ENCODE measurements at regions not wholly inside any gene's neighbourhood (a gene's known extent, or its start where the extent isn't known, plus 50 kb on each side); places are given as distances from the start of the nearest gene placed in this dataset.

DNA sequence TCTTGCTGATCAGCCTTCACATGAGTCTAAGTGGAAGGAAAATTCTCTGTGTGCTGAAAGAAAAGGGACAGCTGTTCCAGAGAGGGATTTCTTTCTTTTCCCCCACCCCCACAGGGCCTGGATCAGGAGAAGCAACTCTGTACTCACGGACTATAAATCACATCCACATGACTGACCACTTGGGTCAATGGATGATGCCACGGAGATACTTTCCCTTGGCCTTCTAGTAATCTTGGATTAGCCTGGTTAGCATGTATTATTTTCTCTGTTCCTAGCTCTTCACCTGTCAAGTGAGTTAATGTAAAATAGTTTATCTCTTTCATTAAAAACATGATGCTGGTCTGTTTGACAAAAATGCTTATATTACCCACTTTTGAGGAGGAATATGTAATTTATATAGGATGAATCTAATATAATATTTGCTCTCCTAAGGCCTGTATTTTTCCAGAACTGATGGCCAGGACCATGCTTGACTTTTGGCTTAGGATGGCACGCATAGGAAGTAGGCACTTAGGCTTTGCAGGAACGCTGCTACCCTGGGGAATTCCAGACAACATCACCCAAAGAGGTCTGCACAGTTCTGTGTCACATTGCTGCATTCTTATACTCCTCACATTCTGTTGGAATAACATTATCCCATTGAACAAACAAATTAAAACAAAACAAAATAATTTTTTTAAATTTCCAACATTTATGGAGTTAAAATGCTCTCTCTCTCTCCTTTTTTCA is 892.1 kb downstream of the TLE1 start:
- Histone ChIP-seq H4K20me1 (no peaks in the 10 kb centered on the region), H3K4me3 (no peak overlapping the region), H3K27ac (no peak overlapping the region), H3K9ac (no peak overlapping the region), H3K27me3 (no peaks in the 10 kb centered on the region), H3K9me3 (no peaks in the 10 kb centered on the region), H3K4me2 (no peak overlapping the region), H3K36me3 (no peaks in the 10 kb centered on the region), H3K4me1 (0 out of 2 replicates have a peak, but pooled peaks cover 2% of the 10 kb centered on the region)
- no peak for TF ChIP-seq Cebpa-rat (IDR thresholded peaks at IDR 0.05)

DNA sequence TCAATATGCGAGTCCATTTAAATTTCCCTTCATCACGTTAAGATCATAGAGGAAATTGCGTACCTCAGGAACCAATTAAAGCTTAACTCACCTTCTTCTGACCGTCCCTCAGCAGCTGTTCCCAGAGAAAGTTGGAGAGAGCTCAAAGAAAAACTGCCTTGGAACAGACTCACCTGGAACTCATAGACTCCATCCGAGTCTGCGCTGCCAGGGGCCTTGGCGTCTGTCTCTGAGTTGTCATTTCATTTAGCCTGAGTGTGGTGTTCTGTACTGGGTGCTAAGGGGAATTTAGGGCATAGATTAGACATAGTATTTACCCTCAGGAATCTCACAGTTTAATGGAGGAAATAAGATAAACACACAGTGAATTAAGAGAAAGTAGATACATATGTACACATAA is 892.7 kb downstream of the TLE1 start:
- no peaks in the 10 kb centered on the region for H3K36me3 ChIP-seq
- no peak overlapping the region for H3K9ac ChIP-seq
- no peak overlapping the region for H3K4me3 ChIP-seq
- H3K9me3 ChIP-seq, result no peaks in the 10 kb centered on the region
- no peaks in the 10 kb centered on the region for H4K20me1 ChIP-seq
- no peak overlapping the region for H3K4me2 ChIP-seq
- peaks cover 8% of the 10 kb centered on the region for H3K4me1 ChIP-seq
- H3K27me3 ChIP-seq, result no peaks in the 10 kb centered on the region
- no peak overlapping the region for H3K27ac ChIP-seq
- no peak for TF ChIP-seq Cebpa-rat (IDR thresholded peaks at IDR 0.05)

DNA sequence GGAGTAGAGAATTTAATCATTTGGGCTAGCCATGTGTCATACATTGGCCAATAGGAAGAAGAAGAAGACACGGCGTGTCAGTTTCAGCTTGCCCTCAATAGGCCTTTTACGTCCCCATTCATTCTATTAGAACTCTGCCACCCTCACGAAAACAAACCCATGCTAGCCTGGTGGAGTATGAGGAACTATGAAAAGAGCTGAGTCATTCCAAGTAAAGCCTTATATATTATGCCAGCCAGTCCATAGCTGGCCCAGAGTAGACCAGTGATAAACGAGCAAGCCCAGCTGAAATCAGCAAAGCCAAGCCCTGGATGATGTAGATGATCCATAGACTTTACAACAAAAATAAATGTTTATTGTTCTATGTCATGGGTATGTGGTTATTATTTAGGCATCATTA is 895.1 kb downstream of the TLE1 start:
- TF ChIP-seq Cebpa-rat (IDR thresholded peaks at IDR 0.05), result no peak

DNA sequence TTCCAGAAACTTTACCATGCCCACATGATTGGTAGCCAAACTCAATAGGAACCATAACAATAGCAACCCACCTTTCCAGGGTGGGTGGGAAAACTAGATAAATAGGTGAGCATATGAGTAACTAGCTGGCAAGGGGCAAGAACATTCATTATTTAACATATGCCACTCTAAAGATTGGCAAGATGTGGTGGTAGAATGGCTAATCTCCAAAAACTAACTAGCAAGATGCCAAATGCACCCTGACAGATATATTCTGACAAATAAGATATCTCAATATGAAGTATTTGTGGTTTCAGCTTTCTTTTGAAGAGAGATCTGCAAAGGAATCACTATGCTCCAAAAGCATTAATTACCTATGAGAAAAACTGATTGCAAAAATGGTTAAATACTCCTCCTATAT is 895.6 kb downstream of the TLE1 start:
- Histone ChIP-seq H4K20me1 (no peaks in the 10 kb centered on the region), H3K9me3 (no peaks in the 10 kb centered on the region), H3K27ac (no peak overlapping the region), H3K9ac (no peak overlapping the region), H3K4me3 (no peak overlapping the region), H3K4me2 (no peak overlapping the region), H3K27me3 (no peaks in the 10 kb centered on the region), H3K36me3 (no peaks in the 10 kb centered on the region), H3K4me1 (peaks cover 29% of the 10 kb centered on the region)
- no peak for TF ChIP-seq Cebpa-rat (IDR thresholded peaks at IDR 0.05)

More for the DNA sequence above, 895.1 kb downstream of the TLE1 start:
- Histone ChIP-seq H3K4me3 (no peak overlapping the region), H3K27me3 (no peaks in the 10 kb centered on the region), H3K4me2 (no peak overlapping the region), H3K27ac (no peak overlapping the region), H4K20me1 (no peaks in the 10 kb centered on the region), H3K36me3 (no peaks in the 10 kb centered on the region), H3K4me1 (peaks cover 29% of the 10 kb centered on the region), H3K9ac (no peak overlapping the region), H3K9me3 (no peaks in the 10 kb centered on the region)

DNA sequence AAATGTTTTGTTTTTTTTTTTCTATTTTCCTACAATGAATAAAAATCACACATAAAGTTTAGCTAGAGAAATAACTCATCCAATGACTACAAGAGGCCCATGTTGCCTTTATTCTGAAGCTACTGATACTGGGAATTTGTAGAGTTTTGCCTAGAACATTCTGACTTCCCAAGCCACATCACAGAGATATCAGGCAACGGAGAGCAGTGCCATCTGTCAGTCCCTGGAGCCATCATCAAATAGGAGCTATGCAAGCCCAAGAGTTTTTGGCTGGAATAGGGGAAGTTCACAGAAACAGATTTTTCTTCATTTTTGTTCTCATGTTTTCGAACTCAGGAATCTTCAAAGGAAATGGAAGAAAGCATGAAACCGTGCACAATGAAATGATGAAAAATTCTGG is 896.6 kb downstream of the TLE1 start:
- Histone ChIP-seq H3K9ac (no peak overlapping the region), H3K4me3 (no peak overlapping the region), H4K20me1 (no peaks in the 10 kb centered on the region), H3K36me3 (no peaks in the 10 kb centered on the region), H3K4me1 (peaks cover 29% of the 10 kb centered on the region), H3K27ac (no peak overlapping the region), H3K4me2 (no peak overlapping the region), H3K27me3 (no peaks in the 10 kb centered on the region), H3K9me3 (no peaks in the 10 kb centered on the region)
- TF ChIP-seq Cebpa-rat (IDR thresholded peaks at IDR 0.05), result no peak

DNA sequence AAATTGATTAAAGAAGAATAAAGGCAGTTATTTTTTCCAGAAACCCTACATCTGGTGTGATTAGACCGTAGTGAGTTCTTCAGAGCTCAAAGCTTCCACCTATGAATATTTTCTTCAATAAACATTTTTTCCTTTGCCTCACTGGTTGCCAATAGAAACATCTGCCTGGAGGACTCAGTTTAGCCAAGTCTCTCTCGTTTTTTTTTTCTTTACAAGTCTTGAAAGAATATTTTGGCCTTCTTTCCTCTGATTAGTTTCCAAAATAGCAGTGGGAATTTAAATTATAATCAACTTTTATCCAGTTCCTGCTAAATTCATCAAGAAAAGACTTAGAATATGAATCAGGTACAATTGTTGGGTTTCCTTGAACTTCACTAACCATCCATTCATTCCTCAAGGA is 897.5 kb downstream of the TLE1 start:
- Histone ChIP-seq H3K9me3 (no peaks in the 10 kb centered on the region), H3K27ac (no peak overlapping the region)
- no peak for TF ChIP-seq Cebpa-rat (IDR thresholded peaks at IDR 0.05)

DNA sequence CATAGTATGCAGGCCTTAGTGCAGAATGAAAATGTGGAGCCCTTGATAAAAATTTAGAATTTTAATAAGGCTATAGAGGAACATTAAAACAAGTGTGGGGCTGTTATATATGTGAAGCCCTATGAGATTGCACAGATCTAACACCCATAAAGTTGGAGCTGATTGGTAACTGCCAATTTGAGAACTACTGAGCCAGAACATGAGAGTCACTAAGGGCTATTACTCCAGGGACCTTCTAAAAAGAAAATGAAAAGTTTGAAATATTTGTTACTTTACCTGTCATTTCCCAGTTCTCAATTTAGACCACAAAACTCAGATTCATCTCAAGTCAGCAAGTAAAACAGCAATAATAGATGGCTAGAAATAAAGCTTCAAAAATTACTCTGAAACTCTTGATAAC is 898.6 kb downstream of the TLE1 start:
- Histone ChIP-seq H3K9me3 (no peaks in the 10 kb centered on the region), H3K9ac (no peak overlapping the region), H4K20me1 (no peaks in the 10 kb centered on the region), H3K27ac (no peak overlapping the region), H3K36me3 (no peaks in the 10 kb centered on the region), H3K4me2 (peak overlapping the region; percentile 42), H3K4me3 (no peak overlapping the region), H3K27me3 (no peaks in the 10 kb centered on the region), H3K4me1 (peaks cover 29% of the 10 kb centered on the region)
- TF ChIP-seq Cebpa-rat (IDR thresholded peaks at IDR 0.05), result no peak

More for the DNA sequence above, 897.5 kb downstream of the TLE1 start:
- H4K20me1 ChIP-seq, result no peaks in the 10 kb centered on the region
- no peak overlapping the region for H3K9ac ChIP-seq
- no peaks in the 10 kb centered on the region for H3K27me3 ChIP-seq
- no peaks in the 10 kb centered on the region for H3K36me3 ChIP-seq
- H3K4me1 ChIP-seq, result peaks cover 29% of the 10 kb centered on the region
- 0 out of 2 replicates have a peak overlapping the region, but pooled peaks have one; percentile 16 for H3K4me2 ChIP-seq
- H3K4me3 ChIP-seq, result no peak overlapping the region

DNA sequence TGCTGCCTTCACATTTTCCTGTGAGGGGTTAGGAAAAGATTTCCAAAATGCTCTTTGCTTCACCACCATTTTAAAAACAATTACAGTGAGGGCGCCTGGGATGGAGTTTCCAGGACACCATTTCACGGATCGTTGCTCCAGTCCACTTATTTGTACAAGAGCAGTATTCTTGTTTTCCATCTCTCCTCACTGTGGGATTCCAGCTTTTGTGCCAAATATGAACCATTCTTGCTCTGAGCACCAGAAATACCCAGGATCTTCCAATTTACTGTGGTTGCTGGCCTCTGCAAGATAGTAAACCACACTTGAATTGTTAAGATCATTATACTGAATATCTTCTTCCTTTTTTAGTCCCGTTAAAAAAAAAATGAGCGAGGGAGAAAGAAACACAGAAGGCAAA is 899.5 kb downstream of the TLE1 start:
- no peak for TF ChIP-seq Cebpa-rat (IDR thresholded peaks at IDR 0.05)
- peak overlapping the region; percentile 12; the same call in 1 of the 2 replicates for H3K4me2 ChIP-seq
- H3K27me3 ChIP-seq, result no peaks in the 10 kb centered on the region

DNA sequence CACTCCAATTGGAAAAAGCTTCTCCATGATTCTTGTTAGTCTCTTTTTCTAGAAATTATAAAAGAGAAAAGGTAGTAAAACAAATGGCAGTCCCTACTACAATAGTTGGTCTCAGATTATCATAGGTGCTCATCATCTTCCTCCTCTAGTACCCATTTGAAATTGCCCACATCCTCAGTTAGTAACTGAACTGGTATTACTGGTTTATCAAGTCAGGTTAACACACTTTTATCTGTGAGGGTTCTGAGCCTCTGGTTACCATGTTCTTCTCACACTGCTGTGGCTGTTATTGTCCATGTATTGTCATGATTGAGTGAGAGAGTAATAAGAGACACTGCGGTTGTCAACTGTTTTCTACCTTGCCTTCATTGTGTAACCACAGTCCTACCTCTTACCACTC is 901.7 kb downstream of the TLE1 start:
- H4K20me1 ChIP-seq, result no peaks in the 10 kb centered on the region
- H3K27ac ChIP-seq, result no peak overlapping the region
- H3K27me3 ChIP-seq, result no peaks in the 10 kb centered on the region
- H3K9me3 ChIP-seq, result no peaks in the 10 kb centered on the region
- H3K4me1 ChIP-seq, result peaks cover 29% of the 10 kb centered on the region
- no peak overlapping the region for H3K4me3 ChIP-seq
- no peak for TF ChIP-seq Cebpa-rat (IDR thresholded peaks at IDR 0.05)
- no peak overlapping the region for H3K4me2 ChIP-seq
- no peaks in the 10 kb centered on the region for H3K36me3 ChIP-seq
- H3K9ac ChIP-seq, result no peak overlapping the region

More for the DNA sequence above, 899.5 kb downstream of the TLE1 start:
- Histone ChIP-seq H3K36me3 (no peaks in the 10 kb centered on the region), H3K9me3 (no peaks in the 10 kb centered on the region), H3K4me3 (no peak overlapping the region), H3K27ac (no peak overlapping the region), H3K9ac (no peak overlapping the region), H4K20me1 (no peaks in the 10 kb centered on the region), H3K4me1 (peaks cover 29% of the 10 kb centered on the region)

DNA sequence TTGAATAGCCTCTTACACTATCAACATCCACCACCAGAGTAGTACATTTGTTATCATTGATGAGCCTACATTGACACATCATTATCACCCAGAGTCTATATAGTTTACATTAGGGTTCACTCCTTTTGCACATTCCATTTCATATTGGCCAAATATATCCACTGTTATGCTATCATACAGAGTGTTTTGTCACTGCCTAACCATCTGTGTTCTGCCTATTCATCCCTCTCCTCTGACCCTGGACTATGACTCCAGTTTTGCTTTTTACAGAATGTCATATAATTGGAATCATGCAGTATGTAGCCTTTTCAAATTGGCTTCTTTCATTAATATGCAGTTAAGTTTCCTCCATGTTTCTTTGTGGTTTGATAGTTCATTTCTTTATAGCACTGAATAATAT is 904.7 kb downstream of the TLE1 start:
- Histone ChIP-seq H3K4me1 (peaks cover 1% of the 10 kb centered on the region; the same call in 1 of the 2 replicates), H3K9me3 (no peaks in the 10 kb centered on the region), H3K4me2 (no peak overlapping the region), H4K20me1 (no peaks in the 10 kb centered on the region), H3K27ac (no peak overlapping the region), H3K4me3 (no peak overlapping the region), H3K9ac (no peak overlapping the region), H3K36me3 (no peaks in the 10 kb centered on the region), H3K27me3 (no peaks in the 10 kb centered on the region)
- no peak for TF ChIP-seq Cebpa-rat (IDR thresholded peaks at IDR 0.05)

All from BLaER1 (cell line).